K562 (cell line): ENCODE measurements at regions not wholly inside any gene's neighbourhood (a gene's known extent, or its start where the extent isn't known, plus 50 kb on each side); places are given as distances from the start of the nearest gene placed in this dataset.

Source experiments
- ATAC-seq: fragments of 200-7000 bp; cut with Tn5 transposase; 3 replicates; pipeline ENCODE4 v1.9.1; 2020; ENCODE audit warnings: moderate library complexity
- BruUV-seq: library from RNA; stranded (reverse); fragments of 400-500 nt; replicated peaks from 2 replicates; lab custom pipeline; 2021; lab: Mats Ljungman, UMichigan
- CTCF ChIA-PET: fragments of 300-600 bp; formaldehyde crosslinking; extraction: SDS; loops from one replicate; lab custom pipeline; 2021; ENCODE audit warnings: low intra/inter-chr PET ratio; lab: Yijun Ruan, JAX
- POLR2A ChIA-PET: fragments of 300-600, 350-650 bp; sonication (Branson Sonifier 250); formaldehyde crosslinking; extraction: SDS; loops from one replicate; lab custom pipeline; 2021; ENCODE audit warnings: antibody characterized with exemption, inconsistent platforms; lab: Yijun Ruan, JAX
- DNase-seq, 4 experiments: peaks; one replicate each; pipeline versions ENCODE4 v3.0.0 to v3.0.0-alpha.2; 2011 to 2018; ENCODE audit warnings: low spot score in 3 of 4, mixed read lengths in 3 of 4; ENCODE audit errors: extremely low read depth in 1 of 4
- FAIRE-seq: peaks from 2 replicates; lab custom pipeline; 2011; peaks lifted over from hg19 to GRCh38; lab: Jason Lieb, UNC
- H2AFZ ChIP-seq: 2 replicates; pipeline ENCODE4 v1.6.0; 2011; ENCODE audit warnings: low read depth, low read length, control low read depth, inconsistent platforms
- H3K27ac ChIP-seq: fragments of 200-600 bp; 3 replicates; pipeline ENCODE4 v1.8.0; 2011; ENCODE audit warnings: low read depth, mild to moderate bottlenecking, control low read depth, inconsistent platforms, low read length, moderate library complexity, mixed read lengths; ENCODE audit errors: extremely low read depth
- H3K27me3 ChIP-seq, 2 experiments: fragments of 300-600 bp in 1 of 2; 2 replicates in 1 of 2; 3 replicates in 1 of 2; pipeline versions ENCODE4 v1.6.0 to v1.8.0; 2011; ENCODE audit warnings: inconsistent platforms in 2 of 2, low read length in 2 of 2, mild to moderate bottlenecking in 1 of 2, mixed read lengths in 1 of 2, moderate library complexity in 1 of 2; ENCODE audit not compliant: control insufficient read depth in 2 of 2, insufficient read depth in 2 of 2
- H3K36me3 ChIP-seq: fragments of 300-600 bp; 3 replicates; pipeline ENCODE4 v1.8.0; 2011; ENCODE audit warnings: mild to moderate bottlenecking, low read length, inconsistent platforms; ENCODE audit not compliant: control insufficient read depth, insufficient read depth
- H3K4me1 ChIP-seq, 2 experiments: fragments of 200-600 bp in 1 of 2; replicated peaks in 1 of 2; 2 replicates in 1 of 2; 3 replicates in 1 of 2; pipeline versions ENCODE4 v1.5.1 to v1.8.0; 2011; ENCODE audit warnings: inconsistent platforms in 2 of 2, low read length in 2 of 2, mild to moderate bottlenecking in 1 of 2, mixed read lengths in 1 of 2, moderate library complexity in 1 of 2; ENCODE audit not compliant: control insufficient read depth in 2 of 2, insufficient read depth in 2 of 2
- H3K4me2 ChIP-seq: 2 replicates; pipeline ENCODE4 v1.6.1; 2011; ENCODE audit warnings: low read length, control low read depth, inconsistent platforms, mixed read lengths; ENCODE audit not compliant: insufficient read depth
- H3K4me3 ChIP-seq: fragments of 200-600 bp; sonication (generic), shearing (Covaris generic); 2 replicates; pipeline ENCODE4 v1.5.1; 2016; ENCODE audit warnings: control low read depth, inconsistent platforms
- H3K79me2 ChIP-seq: fragments of 200-600 bp; 3 replicates; pipeline ENCODE4 v1.8.0; 2011; ENCODE audit warnings: low read length, inconsistent platforms; ENCODE audit not compliant: control insufficient read depth, insufficient read depth
- H3K9ac ChIP-seq, 2 experiments: 2 replicates each; pipeline versions ENCODE4 v1.6.0 to v1.6.1; 2011; ENCODE audit warnings: low read depth in 2 of 2, low read length in 2 of 2, control low read depth in 1 of 2, inconsistent platforms in 1 of 2, mild to moderate bottlenecking in 1 of 2, mixed read lengths in 1 of 2; ENCODE audit not compliant: insufficient read depth in 1 of 2
- H3K9me1 ChIP-seq: one replicate; pipeline ENCODE4 v1.6.0; 2011; ENCODE audit warnings: inconsistent platforms, mild to moderate bottlenecking, low read length, moderate library complexity; ENCODE audit not compliant: control insufficient read depth, insufficient read depth
- H3K9me3 ChIP-seq: replicated peaks from 2 replicates; pipeline ENCODE4 v1.5.1; 2011; ENCODE audit warnings: low read depth, low read length, inconsistent platforms; ENCODE audit not compliant: control insufficient read depth, insufficient read depth
- H4K20me1 ChIP-seq: replicated peaks from 2 replicates; pipeline ENCODE4 v1.6.1; 2011; ENCODE audit warnings: low read length, inconsistent platforms, mixed read lengths; ENCODE audit not compliant: control insufficient read depth, insufficient read depth
- CBX2 ChIP-seq: fragments of 200-600 bp; sonication (generic); IDR thresholded peaks from one replicate; pipeline ENCODE4 v1.6.1; 2012; ENCODE audit warnings: mild to moderate bottlenecking, low read length, inconsistent platforms; ENCODE audit not compliant: insufficient read depth, poor library complexity, severe bottlenecking
- CEBPZ ChIP-seq: fragments of 150-350 bp; IDR thresholded peaks from 2 replicates; pipeline ENCODE4 v1.6.1; 2014; ENCODE audit warnings: low read depth, mild to moderate bottlenecking, low read length, borderline replicate concordance
- DIDO1 ChIP-seq: fragments of 450-650 bp; IDR thresholded peaks from 2 replicates; pipeline ENCODE4 v1.6.1; 2016; ENCODE audit warnings: low read depth, missing biosample characterization, missing genetic modification characterization
- POLR3A ChIP-seq: IDR thresholded peaks from 2 replicates; pipeline ENCODE4 v1.6.1; 2011; ENCODE audit warnings: borderline replicate concordance, mild to moderate bottlenecking, moderate library complexity; ENCODE audit not compliant: insufficient read length, insufficient read depth; ENCODE audit errors: extremely low read depth
- SMARCB1 ChIP-seq: IDR thresholded peaks from 2 replicates; pipeline ENCODE4 v1.6.1; 2011; ENCODE audit warnings: improper control_type of control experiment, low read depth; ENCODE audit not compliant: insufficient read length
- WGBS: fragments of 100-300 bp; shearing (Covaris generic); methylation state at CpG from one replicate; pipeline ENCODE4 v1.1.6; 2016; ENCODE audit warnings: low coverage, mixed read lengths; ENCODE audit not compliant: insufficient coverage; ENCODE audit errors: missing lambda C conversion rate; 5-methylcytosine and 5-hydroxymethylcytosine counted together
- in situ Hi-C: fragments of 300-500 bp; cut with MboI; formaldehyde crosslinking; loops from 4 replicates; pipeline ENCODE4 v1.15.0; 2018; ENCODE audit warnings: inconsistent platforms, mixed read lengths
- intact Hi-C: fragments of 100-400 bp; cut with micrococcal nuclease; formaldehyde crosslinking; loops from 2 replicates; pipeline ENCODE4 v1.14.2; 2022

GRCh38 chr4:14868426-14869395 lies 133.6 kb upstream of the CPEB2 start:
- Histone ChIP-seq H3K9ac (no peak overlapping the region), H3K9me1 (no peaks in the 10 kb centered on the region), H2AFZ (no peak overlapping the region; the same call in 1 of the 2 replicates), H3K4me1 (peaks cover 0 to 13% of the 10 kb centered on the region in 2 experiments; a peak in 3 of 5 replicates), H3K79me2 (no peaks in the 10 kb centered on the region), H3K4me3 (no peak overlapping the region), H3K36me3 (no peaks in the 10 kb centered on the region), H3K9me3 (no peaks in the 10 kb centered on the region), H3K4me2 (no peak overlapping the region), H4K20me1 (no peaks in the 10 kb centered on the region), H3K27ac (no peak overlapping the region), H3K27me3 (no peaks in the 10 kb centered on the region)
- DNase-seq = no peak
- intact Hi-C loops (no loop called here), in situ Hi-C loops (no loop called here)
- TF ChIP-seq CBX2 = no peak
- TF ChIP-seq SMARCB1 = no peak
- TF ChIP-seq POLR3A = no peak
- TF ChIP-seq DIDO1 (tag) = no peak
- no peak for TF ChIP-seq CEBPZ
- ChIA-PET POLR2A (interaction anchor here (0.7 to 1.0 kb wide), 2 partner anchors 11 to 135 kb away, joined by 4 to 5 read pairs; no protein-coding TSS in a partner anchor), CTCF (no interaction called here)
- no peak for ATAC-seq
- 44% methylated on average over 4 of the region's 4 CpGs for WGBS
- no peak for FAIRE-seq
- BruUV-seq = no TSS peak
